ENCODE measurements at regions not wholly inside any gene's neighbourhood (a gene's known extent, or its start where the extent isn't known, plus 50 kb on each side); places are given as distances from the start of the nearest gene placed in this dataset.

DNA sequence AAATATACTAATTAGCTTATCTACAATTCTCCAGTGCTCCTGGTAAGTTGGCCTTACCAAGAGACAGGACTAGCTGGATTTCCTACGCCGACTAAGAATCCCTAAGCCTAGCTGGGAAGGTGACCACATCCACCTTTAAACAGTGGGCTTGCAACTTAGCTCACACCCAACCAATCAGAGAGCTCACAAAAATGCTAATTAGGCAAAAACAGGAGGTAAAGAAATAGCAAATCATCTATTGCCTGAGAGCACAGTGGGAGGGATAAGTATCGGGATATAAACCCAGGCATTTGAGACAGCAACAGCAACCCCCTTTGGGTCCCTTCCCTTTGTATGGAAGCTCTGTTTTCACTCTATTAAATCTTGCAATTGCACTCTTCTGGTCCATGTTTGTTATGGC, 1025.0 kb downstream of the RAB28 start:
- TF ChIP-seq, protein P1, sequence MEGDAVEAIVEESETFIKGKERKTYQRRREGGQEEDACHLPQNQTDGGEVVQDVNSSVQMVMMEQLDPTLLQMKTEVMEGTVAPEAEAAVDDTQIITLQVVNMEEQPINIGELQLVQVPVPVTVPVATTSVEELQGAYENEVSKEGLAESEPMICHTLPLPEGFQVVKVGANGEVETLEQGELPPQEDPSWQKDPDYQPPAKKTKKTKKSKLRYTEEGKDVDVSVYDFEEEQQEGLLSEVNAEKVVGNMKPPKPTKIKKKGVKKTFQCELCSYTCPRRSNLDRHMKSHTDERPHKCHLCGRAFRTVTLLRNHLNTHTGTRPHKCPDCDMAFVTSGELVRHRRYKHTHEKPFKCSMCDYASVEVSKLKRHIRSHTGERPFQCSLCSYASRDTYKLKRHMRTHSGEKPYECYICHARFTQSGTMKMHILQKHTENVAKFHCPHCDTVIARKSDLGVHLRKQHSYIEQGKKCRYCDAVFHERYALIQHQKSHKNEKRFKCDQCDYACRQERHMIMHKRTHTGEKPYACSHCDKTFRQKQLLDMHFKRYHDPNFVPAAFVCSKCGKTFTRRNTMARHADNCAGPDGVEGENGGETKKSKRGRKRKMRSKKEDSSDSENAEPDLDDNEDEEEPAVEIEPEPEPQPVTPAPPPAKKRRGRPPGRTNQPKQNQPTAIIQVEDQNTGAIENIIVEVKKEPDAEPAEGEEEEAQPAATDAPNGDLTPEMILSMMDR (IDR thresholded peaks at IDR 0.05): no peak
- TF ChIP-seq ZFX (IDR thresholded peaks at IDR 0.05; ENCODE audit: borderline replicate concordance): no peak
